GM06990 (cell line): ENCODE measurements at regions not wholly inside any gene's neighbourhood (a gene's known extent, or its start where the extent isn't known, plus 50 kb on each side); places are given as distances from the start of the nearest gene placed in this dataset.

Source experiments
- DNase-seq: peaks from one replicate; pipeline ENCODE4 v3.0.0-alpha.2; 2011; ENCODE audit not compliant: insufficient read length; ENCODE audit errors: extremely low read depth
- H3K27me3 ChIP-seq: replicated peaks from 2 replicates; pipeline ENCODE4 v1.6.0; 2011; ENCODE audit warnings: low read length; ENCODE audit not compliant: control insufficient read depth, insufficient read depth
- H3K36me3 ChIP-seq: 2 replicates; pipeline ENCODE4 v1.5.1; 2011; ENCODE audit warnings: low read length; ENCODE audit not compliant: control insufficient read depth, insufficient read depth
- H3K4me3 ChIP-seq: replicated peaks from 2 replicates; pipeline ENCODE4 v1.5.1; 2011; ENCODE audit warnings: low read depth, mild to moderate bottlenecking, control low read depth, low read length
- TF ChIP-seq, protein P1 (sequence below): IDR thresholded peaks from 2 replicates; pipeline ENCODE4 v1.5.1; 2011; ENCODE audit warnings: low read length, control low read depth, mild to moderate bottlenecking, inconsistent platforms; ENCODE audit not compliant: insufficient read depth, poor library complexity, severe bottlenecking

- Histone ChIP-seq H3K27me3 (no peaks in the 10 kb centered on the region), H3K36me3 (no peaks in the 10 kb centered on the region), H3K4me3 (no peak overlapping the region)
- DNase-seq = no peak
- TF ChIP-seq, protein P1, sequence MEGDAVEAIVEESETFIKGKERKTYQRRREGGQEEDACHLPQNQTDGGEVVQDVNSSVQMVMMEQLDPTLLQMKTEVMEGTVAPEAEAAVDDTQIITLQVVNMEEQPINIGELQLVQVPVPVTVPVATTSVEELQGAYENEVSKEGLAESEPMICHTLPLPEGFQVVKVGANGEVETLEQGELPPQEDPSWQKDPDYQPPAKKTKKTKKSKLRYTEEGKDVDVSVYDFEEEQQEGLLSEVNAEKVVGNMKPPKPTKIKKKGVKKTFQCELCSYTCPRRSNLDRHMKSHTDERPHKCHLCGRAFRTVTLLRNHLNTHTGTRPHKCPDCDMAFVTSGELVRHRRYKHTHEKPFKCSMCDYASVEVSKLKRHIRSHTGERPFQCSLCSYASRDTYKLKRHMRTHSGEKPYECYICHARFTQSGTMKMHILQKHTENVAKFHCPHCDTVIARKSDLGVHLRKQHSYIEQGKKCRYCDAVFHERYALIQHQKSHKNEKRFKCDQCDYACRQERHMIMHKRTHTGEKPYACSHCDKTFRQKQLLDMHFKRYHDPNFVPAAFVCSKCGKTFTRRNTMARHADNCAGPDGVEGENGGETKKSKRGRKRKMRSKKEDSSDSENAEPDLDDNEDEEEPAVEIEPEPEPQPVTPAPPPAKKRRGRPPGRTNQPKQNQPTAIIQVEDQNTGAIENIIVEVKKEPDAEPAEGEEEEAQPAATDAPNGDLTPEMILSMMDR = no peak
Measured at GRCh38 chr9:30944225-30944569, 1440.2 kb upstream of the ACO1 start.

DNA sequence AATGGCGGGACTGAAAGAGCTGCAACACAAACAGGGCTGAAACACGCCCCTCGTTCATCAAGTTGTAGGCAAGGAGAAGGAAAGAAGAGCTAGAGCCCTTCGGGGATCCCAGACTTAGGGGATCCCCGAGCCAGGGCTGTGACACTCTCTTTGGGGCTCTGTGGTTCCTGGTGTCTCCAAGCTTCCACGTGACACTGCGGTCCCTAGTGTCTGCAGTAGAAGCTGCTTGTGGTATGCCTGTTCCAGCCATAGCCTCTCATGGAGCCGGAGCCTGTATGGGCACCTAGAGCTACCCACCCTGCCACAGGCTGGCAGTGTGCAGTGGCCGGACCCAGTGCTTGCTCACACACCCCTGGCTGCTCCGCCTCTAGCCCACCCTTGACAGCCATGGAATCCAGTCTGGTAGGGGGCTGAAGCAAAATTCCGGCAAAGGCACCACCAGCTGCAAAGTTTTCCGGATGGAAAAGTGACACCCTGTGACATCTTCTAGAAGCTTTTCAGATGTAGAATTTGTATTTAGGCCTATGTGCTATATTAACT is 1439.6 kb upstream of the ACO1 start:
- Histone ChIP-seq H3K4me3 (no peak overlapping the region), H3K36me3 (no peaks in the 10 kb centered on the region), H3K27me3 (no peaks in the 10 kb centered on the region)
- TF ChIP-seq, protein P1 = no peak
- no peak for DNase-seq

DNA sequence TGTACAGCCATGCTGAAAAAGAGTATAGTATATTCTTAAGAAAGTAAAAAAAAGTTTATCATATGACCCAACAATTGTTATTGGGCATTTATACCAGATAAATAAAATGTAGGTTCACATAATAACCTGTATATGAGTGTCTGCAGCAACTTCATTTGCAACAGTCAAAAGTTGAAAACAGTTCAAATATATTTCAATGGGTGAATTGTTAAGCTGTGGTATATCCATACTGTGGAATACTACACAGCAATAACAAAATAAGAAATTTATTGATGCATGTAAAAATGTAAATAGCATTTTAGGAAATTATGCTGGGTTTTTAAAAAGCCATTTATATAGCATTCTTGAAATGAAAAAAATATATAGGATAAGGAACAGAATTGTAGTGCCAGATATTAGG is 1420.1 kb upstream of the ACO1 start:
- DNase-seq = no peak
- Histone ChIP-seq H3K27me3 (no peaks in the 10 kb centered on the region), H3K36me3 (no peaks in the 10 kb centered on the region), H3K4me3 (no peak overlapping the region)
- TF ChIP-seq, protein P1 = no peak

- no peak for DNase-seq
- Histone ChIP-seq H3K4me3 (no peak overlapping the region), H3K27me3 (no peaks in the 10 kb centered on the region), H3K36me3 (no peaks in the 10 kb centered on the region)
- TF ChIP-seq, protein P1 = peak; percentile 4
Measured at GRCh38 chr9:30967476-30967875, 1417.0 kb upstream of the ACO1 start.

GRCh38 chr9:30970186-30970585 is 1414.3 kb upstream of the ACO1 start:
- H3K4me3 ChIP-seq = no peak overlapping the region
- TF ChIP-seq, protein P1 = no peak
- H3K27me3 ChIP-seq = no peaks in the 10 kb centered on the region
- no peak for DNase-seq
- no peaks in the 10 kb centered on the region for H3K36me3 ChIP-seq

DNA sequence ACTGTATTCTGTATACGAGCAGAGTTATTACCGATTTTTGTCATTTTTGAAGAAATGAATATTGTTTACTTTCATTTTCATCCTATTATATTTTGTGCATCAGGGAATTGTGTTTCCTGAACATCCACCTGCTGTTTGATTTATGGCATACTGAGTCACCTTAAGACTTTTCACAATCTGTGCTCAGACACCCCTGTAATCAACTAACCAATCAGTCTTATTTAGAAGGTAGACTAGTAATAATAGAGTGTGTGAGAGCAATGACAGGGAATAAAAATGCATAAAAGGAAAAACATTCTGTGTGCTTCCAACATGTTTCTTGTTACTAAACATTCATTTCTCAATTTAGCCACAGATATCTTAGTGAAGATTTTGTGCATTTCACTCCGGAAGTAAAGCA is 1413.6 kb upstream of the ACO1 start:
- TF ChIP-seq, protein P1 = no peak
- Histone ChIP-seq H3K4me3 (no peak overlapping the region), H3K27me3 (no peaks in the 10 kb centered on the region), H3K36me3 (no peaks in the 10 kb centered on the region)
- DNase-seq = no peak
